ENCODE measurements at regions not wholly inside any gene's neighbourhood (a gene's known extent, or its start where the extent isn't known, plus 50 kb on each side); places are given as distances from the start of the nearest gene placed in this dataset.
A peak's percentile ranks its signal among the peaks of the same experiment; 100 is the strongest.

- Histone ChIP-seq H3K9me3 (ENCODE audit: control insufficient read depth, insufficient read depth, low read length) (no peaks in the 10 kb centered on the region), H3K4me3 (ENCODE audit: low read depth, low read length) (no peak overlapping the region), H3K27me3 (ENCODE audit: control insufficient read depth, insufficient read depth, low read length) (no peaks in the 10 kb centered on the region), H3K4me1 (ENCODE audit: control insufficient read depth, insufficient read depth, low read length) (peaks cover 3% of the 10 kb centered on the region), H3K36me3 (ENCODE audit: control insufficient read depth, insufficient read depth, low read length) (no peaks in the 10 kb centered on the region), H3K27ac (ENCODE audit: low read depth, low read length) (no peak overlapping the region)
- no peak for DNase-seq (ENCODE audit: low read depth in 4 of 6, low spot score in 6 of 6)
- WGBS (ENCODE audit: insufficient coverage), result no CpG with 5 or more reads among the region's 5 CpGs
Observed at GRCh38 chr2:37527361-37527760, 144.1 kb downstream of the CDC42EP3 start.

- no CpG with 5 or more reads among the region's 1 CpG for WGBS (ENCODE audit: insufficient coverage)
- no peak for DNase-seq (ENCODE audit: low read depth in 4 of 6, low spot score in 6 of 6)
- Histone ChIP-seq H3K4me3 (ENCODE audit: low read depth, low read length) (no peak overlapping the region), H3K4me1 (ENCODE audit: control insufficient read depth, insufficient read depth, low read length) (no peaks in the 10 kb centered on the region), H3K9me3 (ENCODE audit: control insufficient read depth, insufficient read depth, low read length) (no peaks in the 10 kb centered on the region), H3K36me3 (ENCODE audit: control insufficient read depth, insufficient read depth, low read length) (no peaks in the 10 kb centered on the region), H3K27me3 (ENCODE audit: control insufficient read depth, insufficient read depth, low read length) (no peaks in the 10 kb centered on the region), H3K27ac (ENCODE audit: low read depth, low read length) (no peak overlapping the region)
Observed at GRCh38 chr2:37529830-37530415, 141.5 kb downstream of the CDC42EP3 start.

- Histone ChIP-seq H3K9me3 (ENCODE audit: control insufficient read depth, insufficient read depth, low read length) (no peaks in the 10 kb centered on the region), H3K4me1 (ENCODE audit: control insufficient read depth, insufficient read depth, low read length) (no peaks in the 10 kb centered on the region), H3K36me3 (ENCODE audit: control insufficient read depth, insufficient read depth, low read length) (no peaks in the 10 kb centered on the region), H3K4me3 (ENCODE audit: low read depth, low read length) (no peak overlapping the region), H3K27ac (ENCODE audit: low read depth, low read length) (no peak overlapping the region), H3K27me3 (ENCODE audit: control insufficient read depth, insufficient read depth, low read length) (no peaks in the 10 kb centered on the region)
- no peak for DNase-seq (ENCODE audit: low read depth in 4 of 6, low spot score in 6 of 6)
- WGBS (ENCODE audit: insufficient coverage), result 100% methylated on average over 2 of the region's 2 CpGs
Observed at GRCh38 chr2:37532503-37532902, 138.9 kb downstream of the CDC42EP3 start.

DNA sequence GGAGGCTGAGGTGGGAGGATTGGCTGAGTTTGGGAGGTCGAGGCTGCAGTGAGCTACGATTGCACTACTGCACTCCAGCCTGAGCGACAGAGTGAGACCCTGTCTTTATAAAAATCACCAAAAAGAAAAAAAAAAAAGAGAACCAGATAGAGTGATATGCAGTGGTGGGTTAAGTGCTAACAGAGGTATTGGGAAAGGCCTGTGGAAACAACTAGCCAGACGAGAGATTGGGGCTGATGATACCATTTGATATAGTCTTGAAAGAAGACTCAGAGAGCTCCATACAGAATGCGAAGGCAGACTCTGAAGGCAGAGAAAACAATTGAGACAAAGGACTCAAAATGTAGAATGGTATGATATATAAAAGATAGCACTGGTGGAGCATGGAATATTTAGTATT lies 134.1 kb downstream of the CDC42EP3 start:
- Histone ChIP-seq H3K4me1 (ENCODE audit: control insufficient read depth, insufficient read depth, low read length) (no peaks in the 10 kb centered on the region), H3K4me3 (ENCODE audit: low read depth, low read length) (no peak overlapping the region), H3K36me3 (ENCODE audit: control insufficient read depth, insufficient read depth, low read length) (no peaks in the 10 kb centered on the region), H3K9me3 (ENCODE audit: control insufficient read depth, insufficient read depth, low read length) (no peaks in the 10 kb centered on the region), H3K27ac (ENCODE audit: low read depth, low read length) (no peak overlapping the region), H3K27me3 (ENCODE audit: control insufficient read depth, insufficient read depth, low read length) (no peaks in the 10 kb centered on the region)
- no peak for DNase-seq (ENCODE audit: low read depth in 4 of 6, low spot score in 6 of 6)
- 100% methylated on average over 2 of the region's 5 CpGs for WGBS (ENCODE audit: insufficient coverage)

GRCh38 chr2:37541516-37541915 lies 129.9 kb downstream of the CDC42EP3 start:
- no peak overlapping the region for H3K4me3 ChIP-seq (ENCODE audit: low read depth, low read length)
- no peaks in the 10 kb centered on the region for H3K36me3 ChIP-seq (ENCODE audit: control insufficient read depth, insufficient read depth, low read length)
- peak in 2 of 6 donors; percentile 32 to 71 for DNase-seq (ENCODE audit: low read depth in 4 of 6, low spot score in 6 of 6)
- no CpG with 5 or more reads among the region's 5 CpGs for WGBS (ENCODE audit: insufficient coverage)
- H3K27ac ChIP-seq (ENCODE audit: low read depth, low read length), result no peak overlapping the region
- no peaks in the 10 kb centered on the region for H3K27me3 ChIP-seq (ENCODE audit: control insufficient read depth, insufficient read depth, low read length)
- H3K9me3 ChIP-seq (ENCODE audit: control insufficient read depth, insufficient read depth, low read length), result no peaks in the 10 kb centered on the region
- no peaks in the 10 kb centered on the region for H3K4me1 ChIP-seq (ENCODE audit: control insufficient read depth, insufficient read depth, low read length)

DNA sequence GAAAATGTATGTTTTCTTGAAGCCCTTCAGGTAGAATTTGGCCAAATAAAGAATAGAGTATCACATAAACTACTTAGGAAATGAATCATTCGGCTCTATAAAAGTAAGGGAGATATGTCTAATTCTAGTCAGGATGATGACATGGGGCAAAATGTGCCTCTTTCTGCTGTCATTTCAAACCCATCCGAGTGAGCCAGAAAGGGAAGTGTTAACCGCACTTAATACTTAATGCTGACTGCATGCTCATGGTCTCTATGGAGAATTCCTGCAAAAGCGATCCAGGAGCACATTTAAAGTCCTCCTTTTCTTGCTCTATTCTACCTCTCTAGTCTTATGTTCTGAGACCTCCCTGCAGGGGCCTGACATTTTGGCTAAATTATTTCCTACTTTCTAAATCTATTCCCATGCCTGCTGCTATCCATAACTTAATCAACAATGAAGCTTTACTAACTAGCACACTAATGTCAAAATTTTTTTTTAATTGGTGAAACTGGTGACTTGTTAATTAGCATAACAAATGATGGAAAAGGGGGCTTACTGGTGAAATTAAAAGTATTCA lies 127.4 kb downstream of the CDC42EP3 start:
- Histone ChIP-seq H3K4me1 (ENCODE audit: control insufficient read depth, insufficient read depth, low read length) (no peaks in the 10 kb centered on the region), H3K27ac (ENCODE audit: low read depth, low read length) (no peak overlapping the region), H3K4me3 (ENCODE audit: low read depth, low read length) (no peak overlapping the region), H3K27me3 (ENCODE audit: control insufficient read depth, insufficient read depth, low read length) (no peaks in the 10 kb centered on the region), H3K36me3 (ENCODE audit: control insufficient read depth, insufficient read depth, low read length) (no peaks in the 10 kb centered on the region), H3K9me3 (ENCODE audit: control insufficient read depth, insufficient read depth, low read length) (no peaks in the 10 kb centered on the region)
- 12% methylated on average over 3 of the region's 4 CpGs for WGBS (ENCODE audit: insufficient coverage)
- peak in 2 of 6 donors; percentile 57 to 67 for DNase-seq (ENCODE audit: low read depth in 4 of 6, low spot score in 6 of 6)

GRCh38 chr2:37544591-37545031 lies 126.8 kb downstream of the CDC42EP3 start:
- Histone ChIP-seq H3K27ac (ENCODE audit: low read depth, low read length) (no peak overlapping the region), H3K4me3 (ENCODE audit: low read depth, low read length) (no peak overlapping the region), H3K4me1 (ENCODE audit: control insufficient read depth, insufficient read depth, low read length) (no peaks in the 10 kb centered on the region), H3K9me3 (ENCODE audit: control insufficient read depth, insufficient read depth, low read length) (no peaks in the 10 kb centered on the region), H3K27me3 (ENCODE audit: control insufficient read depth, insufficient read depth, low read length) (no peaks in the 10 kb centered on the region), H3K36me3 (ENCODE audit: control insufficient read depth, insufficient read depth, low read length) (no peaks in the 10 kb centered on the region)
- DNase-seq (ENCODE audit: low read depth in 4 of 6, low spot score in 6 of 6), result peak in 1 of 6 donors; percentile 74
- no CpG with 5 or more reads among the region's 1 CpG for WGBS (ENCODE audit: insufficient coverage)

DNA sequence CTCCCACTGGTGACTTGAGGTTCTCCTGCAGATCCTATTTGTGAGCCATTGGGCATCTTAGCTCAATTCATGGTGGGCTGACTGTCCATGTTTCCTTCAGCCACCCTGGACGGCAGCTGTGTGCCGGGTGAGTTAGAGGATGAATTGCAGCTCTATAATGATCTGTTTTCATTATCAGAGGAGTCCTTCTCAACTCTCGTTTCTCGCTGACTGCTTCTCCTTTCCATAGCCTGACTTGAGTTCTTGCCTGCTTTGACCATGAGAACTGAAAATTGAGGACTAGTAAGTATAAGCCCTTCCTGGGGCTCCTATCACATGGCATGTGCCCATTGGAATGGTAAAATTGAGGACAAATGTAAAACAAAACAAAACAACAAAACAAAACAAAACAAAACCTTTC lies 121.8 kb downstream of the CDC42EP3 start:
- no peak for DNase-seq (ENCODE audit: low read depth in 4 of 6, low spot score in 6 of 6)
- Histone ChIP-seq H3K4me3 (ENCODE audit: low read depth, low read length) (no peak overlapping the region), H3K27ac (ENCODE audit: low read depth, low read length) (no peak overlapping the region), H3K9me3 (ENCODE audit: control insufficient read depth, insufficient read depth, low read length) (no peaks in the 10 kb centered on the region), H3K36me3 (ENCODE audit: control insufficient read depth, insufficient read depth, low read length) (no peaks in the 10 kb centered on the region), H3K4me1 (ENCODE audit: control insufficient read depth, insufficient read depth, low read length) (no peaks in the 10 kb centered on the region), H3K27me3 (ENCODE audit: control insufficient read depth, insufficient read depth, low read length) (no peaks in the 10 kb centered on the region)
- WGBS (ENCODE audit: insufficient coverage), result 67% methylated on average over 1 of the region's 4 CpGs

GRCh38 chr2:37550190-37550589 lies 121.3 kb downstream of the CDC42EP3 start:
- Histone ChIP-seq H3K36me3 (ENCODE audit: control insufficient read depth, insufficient read depth, low read length) (no peaks in the 10 kb centered on the region), H3K4me1 (ENCODE audit: control insufficient read depth, insufficient read depth, low read length) (no peaks in the 10 kb centered on the region), H3K9me3 (ENCODE audit: control insufficient read depth, insufficient read depth, low read length) (no peaks in the 10 kb centered on the region), H3K4me3 (ENCODE audit: low read depth, low read length) (no peak overlapping the region), H3K27me3 (ENCODE audit: control insufficient read depth, insufficient read depth, low read length) (no peaks in the 10 kb centered on the region), H3K27ac (ENCODE audit: low read depth, low read length) (no peak overlapping the region)
- no peak for DNase-seq (ENCODE audit: low read depth in 4 of 6, low spot score in 6 of 6)

GRCh38 chr2:37551783-37552182 lies 119.7 kb downstream of the CDC42EP3 start:
- WGBS (ENCODE audit: insufficient coverage), result 87% methylated on average over 3 of the region's 3 CpGs
- no peaks in the 10 kb centered on the region for H3K36me3 ChIP-seq (ENCODE audit: control insufficient read depth, insufficient read depth, low read length)
- no peak for DNase-seq (ENCODE audit: low read depth in 4 of 6, low spot score in 6 of 6)
- no peaks in the 10 kb centered on the region for H3K9me3 ChIP-seq (ENCODE audit: control insufficient read depth, insufficient read depth, low read length)
- no peak overlapping the region for H3K4me3 ChIP-seq (ENCODE audit: low read depth, low read length)
- H3K4me1 ChIP-seq (ENCODE audit: control insufficient read depth, insufficient read depth, low read length), result no peaks in the 10 kb centered on the region
- no peak overlapping the region for H3K27ac ChIP-seq (ENCODE audit: low read depth, low read length)
- H3K27me3 ChIP-seq (ENCODE audit: control insufficient read depth, insufficient read depth, low read length), result no peaks in the 10 kb centered on the region
